ENCODE measurements at regions not wholly inside any gene's neighbourhood (a gene's known extent, or its start where the extent isn't known, plus 50 kb on each side); places are given as distances from the start of the nearest gene placed in this dataset.
A peak's percentile ranks its signal among the peaks of the same experiment; 100 is the strongest.

DNA sequence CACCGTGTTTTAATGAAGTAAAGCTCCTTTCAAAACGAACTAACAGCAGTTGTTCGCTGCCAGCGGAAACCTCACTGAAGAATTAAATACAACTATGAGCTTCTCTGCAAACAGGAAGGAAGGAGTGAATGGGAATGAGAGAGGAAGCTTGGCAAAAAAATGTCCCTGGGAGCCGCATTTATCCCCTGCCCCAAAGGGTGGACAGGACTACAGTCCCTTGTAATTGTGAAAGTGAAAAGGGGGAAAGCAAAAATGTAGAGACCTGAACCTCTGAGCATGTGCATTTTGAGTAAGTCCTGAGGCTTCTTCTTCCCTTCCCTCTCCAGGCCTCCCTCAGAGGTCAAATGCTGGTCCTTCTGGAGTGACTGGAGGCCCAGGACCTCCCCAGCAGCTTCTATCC is 53.8 kb upstream of the BMP2K start:
- ChIA-PET CTCF (interaction anchor here (1.1 to 1.9 kb wide), 4 partner anchors 15 to 100 kb away, joined by 3 to 5 read pairs (median 3); no protein-coding TSS in a partner anchor), POLR2A (no interaction called here)
- intact Hi-C loops (cut with micrococcal nuclease), result no loop called here
- Histone ChIP-seq H3K36me3 (ENCODE audit: control insufficient read depth in 2 of 2, extremely low read depth in 1 of 2, insufficient read depth in 2 of 2, low read length in 2 of 2) (no peaks in the 10 kb centered on the region), H3K4me2 (ENCODE audit: insufficient read depth, low read length) (peak overlapping the region; percentile 19), H3K9me1 (replicated peaks; ENCODE audit: control insufficient read depth, extremely low read depth, insufficient read depth, low read length) (no peaks in the 10 kb centered on the region), H3K27ac (ENCODE audit: insufficient read depth, low read depth, low read length) (no peak overlapping the region), H3K9ac (replicated peaks; ENCODE audit: extremely low read depth, insufficient read depth, low read length) (no peak overlapping the region), H2AFZ (ENCODE audit: low read depth, low read length) (peak overlapping the region; percentile 61), H3K27me3 (ENCODE audit: control insufficient read depth in 2 of 2, insufficient read depth in 2 of 2, low read length in 2 of 2) (no peaks in the 10 kb centered on the region), H3K79me2 (ENCODE audit: control insufficient read depth, insufficient read depth, low read length) (no peaks in the 10 kb centered on the region), H3K9me3 (replicated peaks; ENCODE audit: control insufficient read depth, insufficient read depth, low read length) (no peaks in the 10 kb centered on the region), H3K4me3 (replicated peaks in 1 of 3; ENCODE audit: insufficient read depth in 1 of 3, low read depth in 1 of 3, low read length in 3 of 3) (no peak overlapping the region), H3K4me1 (ENCODE audit: control insufficient read depth, extremely low read depth, insufficient read depth, low read length) (peaks cover 19% of the 10 kb centered on the region), H4K20me1 (replicated peaks; ENCODE audit: control insufficient read depth, extremely low read depth, insufficient read depth, low read length) (no peaks in the 10 kb centered on the region)
- dilution Hi-C loops (cut with MboI; ENCODE audit: extremely low pct_ligation_motif_present, low sequenced_read_pairs), result no loop called here
- peak; percentile 20 for DNase-seq (ENCODE audit: low read depth, low spot score)
- BruUV-seq (replicated peaks), result no TSS peak
- no peak for FAIRE-seq
- TF ChIP-seq GATA2 (IDR thresholded peaks at IDR 0.05; ENCODE audit: insufficient read depth, insufficient read length, low read depth, low read length), result no peak
- TF ChIP-seq JUN (IDR thresholded peaks at IDR 0.05; ENCODE audit: borderline replicate concordance, insufficient read depth, insufficient read length, low read depth), result no peak
- TF ChIP-seq POLR2A (IDR thresholded peaks at IDR 0.05; ENCODE audit: low read depth, low read length), result no peak
- no peak for TF ChIP-seq FOS (IDR thresholded peaks at IDR 0.05; ENCODE audit: borderline replicate concordance, insufficient read depth, low read length)
- TF ChIP-seq, protein P1, sequence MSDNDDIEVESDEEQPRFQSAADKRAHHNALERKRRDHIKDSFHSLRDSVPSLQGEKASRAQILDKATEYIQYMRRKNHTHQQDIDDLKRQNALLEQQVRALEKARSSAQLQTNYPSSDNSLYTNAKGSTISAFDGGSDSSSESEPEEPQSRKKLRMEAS (IDR thresholded peaks at IDR 0.05; ENCODE audit: insufficient read depth, insufficient read length), result no peak
- TF ChIP-seq EZH2 (IDR thresholded peaks at IDR 0.05; ENCODE audit: borderline replicate concordance, low read depth, low read length, severe bottlenecking), result no peak
- no peak for TF ChIP-seq POLR2AphosphoS5 (IDR thresholded peaks at IDR 0.05; ENCODE audit: insufficient read depth, low read depth, low read length)
- TF ChIP-seq CTCF (IDR thresholded peaks at IDR 0.05; ENCODE audit: extremely low read depth in 1 of 2, insufficient read depth in 1 of 2, low read depth in 1 of 2, low read length in 2 of 2), result no peak
- no peak for TF ChIP-seq MYC (IDR thresholded peaks at IDR 0.05; ENCODE audit: low read depth, low read length)

All from endothelial cell of umbilical vein (primary cell).